MCF 10A (cell line): ENCODE measurements at regions not wholly inside any gene's neighbourhood (a gene's known extent, or its start where the extent isn't known, plus 50 kb on each side); places are given as distances from the start of the nearest gene placed in this dataset.

Experiments
- BruUV-seq: library from RNA; stranded (reverse); fragments of 400-500 nt; replicated peaks from 2 replicates; lab custom pipeline; 2021; lab: Mats Ljungman, UMichigan
- CTCF ChIA-PET: fragments of 300-600 bp; sonication (Branson Sonifier 250); formaldehyde crosslinking; extraction: SDS; loops from one replicate; lab custom pipeline; 2021; ENCODE audit warnings: antibody characterized with exemption, inconsistent platforms; lab: Yijun Ruan, JAX
- POLR2A ChIA-PET: fragments of 300-600, 350-650 bp; sonication (Branson Sonifier 250); formaldehyde crosslinking; extraction: SDS; loops from one replicate; lab custom pipeline; 2020; ENCODE audit warnings: antibody characterized with exemption, inconsistent platforms; lab: Yijun Ruan, JAX
- DNase-seq: peaks from one replicate; pipeline ENCODE4 v3.0.0-alpha.2; 2018; ENCODE audit not compliant: unreplicated experiment
- H3K27ac Mint-ChIP-seq: one replicate; pipeline ENCODE4 v1.8.0; 2022; ENCODE audit warnings: mild to moderate bottlenecking, low read depth, mixed read lengths; ENCODE audit not compliant: unreplicated experiment
- H3K27me3 Mint-ChIP-seq: one replicate; pipeline ENCODE4 v1.8.0; 2022; ENCODE audit warnings: mixed read lengths; ENCODE audit not compliant: insufficient read depth, unreplicated experiment
- H3K36me3 Mint-ChIP-seq: one replicate; pipeline ENCODE4 v1.8.0; 2022; ENCODE audit warnings: mild to moderate bottlenecking, moderate library complexity, mixed read lengths; ENCODE audit not compliant: insufficient read depth, unreplicated experiment
- H3K4me1 Mint-ChIP-seq: one replicate; pipeline ENCODE4 v1.8.0; 2022; ENCODE audit warnings: mixed read lengths; ENCODE audit not compliant: insufficient read depth, unreplicated experiment
- H3K4me3 Mint-ChIP-seq: one replicate; pipeline ENCODE4 v1.8.0; 2022; ENCODE audit warnings: mild to moderate bottlenecking, moderate library complexity, mixed read lengths; ENCODE audit not compliant: unreplicated experiment
- H3K9me3 Mint-ChIP-seq: one replicate; pipeline ENCODE4 v1.8.0; 2022; ENCODE audit warnings: mixed read lengths; ENCODE audit not compliant: unreplicated experiment
- CTCF ChIP-seq: fragments of 200-600 bp; IDR thresholded peaks from one replicate; pipeline ENCODE4 v1.8.0; 2022; ENCODE audit warnings: antibody characterized with exemption, mild to moderate bottlenecking; ENCODE audit not compliant: unreplicated experiment
- intact Hi-C: fragments of 100-400 bp; cut with micrococcal nuclease; formaldehyde crosslinking; loops from 2 replicates; pipeline ENCODE4 v1.14.1; 2022

GRCh38 chr13:63345835-63346234 lies 1930.2 kb upstream of the PCDH20 start:
- BruUV-seq, result no TSS peak
- no peak for TF ChIP-seq CTCF
- H3K4me3 Mint-ChIP-seq, result no peak overlapping the region
- intact Hi-C loops, result no loop called here
- POLR2A ChIA-PET, result no interaction called here
- no peak for DNase-seq
- no peak overlapping the region for H3K27ac Mint-ChIP-seq
- no peaks in the 10 kb centered on the region for H3K27me3 Mint-ChIP-seq
- no peaks in the 10 kb centered on the region for H3K4me1 Mint-ChIP-seq
- CTCF ChIA-PET, result interaction anchor here (0.9 kb wide), 1 partner anchor 18 kb away, joined by 3 read pairs; no protein-coding TSS in a partner anchor
- no peaks in the 10 kb centered on the region for H3K9me3 Mint-ChIP-seq
- H3K36me3 Mint-ChIP-seq, result no peaks in the 10 kb centered on the region

- no peak overlapping the region for H3K4me3 Mint-ChIP-seq
- ChIA-PET POLR2A (no interaction called here), CTCF (no interaction called here)
- no peak for DNase-seq
- TF ChIP-seq CTCF, result no peak
- no TSS peak for BruUV-seq
- no peaks in the 10 kb centered on the region for H3K36me3 Mint-ChIP-seq
- no peaks in the 10 kb centered on the region for H3K27me3 Mint-ChIP-seq
- intact Hi-C loops, result no loop called here
- no peaks in the 10 kb centered on the region for H3K9me3 Mint-ChIP-seq
- no peak overlapping the region for H3K27ac Mint-ChIP-seq
- H3K4me1 Mint-ChIP-seq, result no peaks in the 10 kb centered on the region
Observed at GRCh38 chr13:63344711-63345110, 1929.1 kb upstream of the PCDH20 start.

GRCh38 chr13:63337921-63338320 lies 1922.3 kb upstream of the PCDH20 start:
- Mint-ChIP-seq H3K4me1 (no peaks in the 10 kb centered on the region), H3K9me3 (peaks cover 8% of the 10 kb centered on the region), H3K36me3 (no peaks in the 10 kb centered on the region), H3K4me3 (no peak overlapping the region), H3K27me3 (peaks cover 7% of the 10 kb centered on the region), H3K27ac (no peak overlapping the region)
- TF ChIP-seq CTCF, result no peak
- ChIA-PET CTCF (no interaction called here), POLR2A (no interaction called here)
- BruUV-seq, result no TSS peak
- intact Hi-C loops, result no loop called here
- DNase-seq, result no peak

- no peaks in the 10 kb centered on the region for H3K36me3 Mint-ChIP-seq
- H3K9me3 Mint-ChIP-seq, result peaks cover 8% of the 10 kb centered on the region
- ChIA-PET POLR2A (no interaction called here), CTCF (no interaction called here)
- BruUV-seq, result no TSS peak
- peaks cover 7% of the 10 kb centered on the region for H3K27me3 Mint-ChIP-seq
- no peak overlapping the region for H3K27ac Mint-ChIP-seq
- no peak for DNase-seq
- H3K4me1 Mint-ChIP-seq, result no peaks in the 10 kb centered on the region
- H3K4me3 Mint-ChIP-seq, result no peak overlapping the region
- no peak for TF ChIP-seq CTCF
- intact Hi-C loops, result no loop called here
Observed at GRCh38 chr13:63337041-63337440, 1921.4 kb upstream of the PCDH20 start.
